H9 (cell line): ENCODE measurements at regions not wholly inside any gene's neighbourhood (a gene's known extent, or its start where the extent isn't known, plus 50 kb on each side); places are given as distances from the start of the nearest gene placed in this dataset.

Experiments used
- DNase-seq: peaks from one replicate; pipeline ENCODE4 v3.0.0-alpha.2; 2017
- H2AFZ ChIP-seq: one replicate; pipeline ENCODE4 v1.6.1; 2013; ENCODE audit warnings: mild to moderate bottlenecking, low read length, control low read depth, moderate library complexity
- H2AK5ac ChIP-seq: 2 replicates; pipeline ENCODE4 v1.6.1; 2013; ENCODE audit warnings: low read length, control low read depth, mixed read lengths; ENCODE audit not compliant: insufficient read length
- H2BK120ac ChIP-seq: one replicate; pipeline ENCODE4 v1.6.1; 2013; ENCODE audit warnings: low read depth, mild to moderate bottlenecking, low read length, control low read depth, inconsistent platforms; ENCODE audit not compliant: poor library complexity, severe bottlenecking
- H2BK12ac ChIP-seq: 2 replicates; pipeline ENCODE4 v1.6.1; 2013; ENCODE audit warnings: low read length, control low read depth, mixed read lengths, low read depth; ENCODE audit not compliant: insufficient read length
- H2BK15ac ChIP-seq: 2 replicates; pipeline ENCODE4 v1.6.1; 2013; ENCODE audit warnings: low read depth, low read length, control low read depth
- H2BK20ac ChIP-seq: one replicate; pipeline ENCODE4 v1.6.1; 2013; ENCODE audit warnings: low read depth, mild to moderate bottlenecking, low read length, control low read depth, inconsistent platforms; ENCODE audit not compliant: poor library complexity, severe bottlenecking
- H2BK5ac ChIP-seq: 2 replicates; pipeline ENCODE4 v1.6.1; 2013; ENCODE audit warnings: low read length, control low read depth, mixed read lengths; ENCODE audit not compliant: insufficient read length
- H3K14ac ChIP-seq: 2 replicates; pipeline ENCODE4 v1.6.1; 2013; ENCODE audit warnings: low read length, control low read depth; ENCODE audit not compliant: insufficient read depth
- H3K18ac ChIP-seq: 2 replicates; pipeline ENCODE4 v1.6.1; 2013; ENCODE audit warnings: low read depth, mild to moderate bottlenecking, mixed read lengths, low read length, control low read depth; ENCODE audit not compliant: insufficient read length
- H3K23ac ChIP-seq: 2 replicates; pipeline ENCODE4 v1.6.1; 2013; ENCODE audit warnings: low read length, control low read depth, mixed read lengths, low read depth; ENCODE audit not compliant: insufficient read length
- H3K23me2 ChIP-seq: 2 replicates; pipeline ENCODE4 v1.6.1; 2013; ENCODE audit warnings: low read depth, mild to moderate bottlenecking, mixed read lengths, low read length, control low read depth; ENCODE audit not compliant: insufficient read length, poor library complexity, severe bottlenecking
- H3K27ac ChIP-seq: 2 replicates; pipeline ENCODE4 v1.5.1; 2013; ENCODE audit warnings: low read length, control low read depth, mixed read lengths, low read depth; ENCODE audit not compliant: insufficient read length
- H3K27me3 ChIP-seq: 2 replicates; pipeline ENCODE4 v1.6.1; 2013; ENCODE audit warnings: low read length, control low read depth, inconsistent platforms; ENCODE audit not compliant: insufficient read depth
- H3K4ac ChIP-seq: 2 replicates; pipeline ENCODE4 v1.6.1; 2013; ENCODE audit warnings: low read depth, mild to moderate bottlenecking, control low read depth, inconsistent platforms, low read length, moderate library complexity
- H3K4me1 ChIP-seq: 2 replicates; pipeline ENCODE4 v1.6.1; 2013; ENCODE audit warnings: low read length, control low read depth, inconsistent platforms; ENCODE audit not compliant: insufficient read depth
- H3K4me2 ChIP-seq: 2 replicates; pipeline ENCODE4 v1.6.1; 2013; ENCODE audit warnings: low read length, control low read depth, mixed read lengths; ENCODE audit not compliant: insufficient read length, insufficient read depth
- H3K56ac ChIP-seq: 2 replicates; pipeline ENCODE4 v1.6.1; 2013; ENCODE audit warnings: low read depth, mild to moderate bottlenecking, mixed read lengths, low read length, control low read depth; ENCODE audit not compliant: insufficient read length
- H3K79me1 ChIP-seq: 2 replicates; pipeline ENCODE4 v1.6.1; 2013; ENCODE audit warnings: low read depth, mild to moderate bottlenecking, moderate library complexity, low read length, control low read depth, inconsistent platforms; ENCODE audit not compliant: insufficient read depth, poor library complexity, severe bottlenecking
- H3K79me2 ChIP-seq: 2 replicates; pipeline ENCODE4 v1.6.1; 2013; ENCODE audit warnings: low read length, control low read depth, inconsistent platforms; ENCODE audit not compliant: insufficient read depth
- H3K9ac ChIP-seq: 2 replicates; pipeline ENCODE4 v1.6.1; 2013; ENCODE audit warnings: low read length, control low read depth, mixed read lengths; ENCODE audit not compliant: insufficient read length; ENCODE audit errors: extremely low read depth
- H3K9me3 ChIP-seq: one replicate; pipeline ENCODE4 v1.6.1; 2013; ENCODE audit warnings: low read depth, low read length, inconsistent platforms; ENCODE audit not compliant: control insufficient read depth
- H3T11ph ChIP-seq: one replicate; pipeline ENCODE4 v1.6.1; 2013; ENCODE audit warnings: mild to moderate bottlenecking, low read length, control low read depth, inconsistent platforms
- H4K20me1 ChIP-seq: one replicate; pipeline ENCODE4 v1.6.1; 2013; ENCODE audit not compliant: control insufficient read depth, insufficient read length, insufficient read depth
- H4K5ac ChIP-seq: 2 replicates; pipeline ENCODE4 v1.6.1; 2013; ENCODE audit warnings: low read depth, mild to moderate bottlenecking, mixed read lengths, low read length, control low read depth; ENCODE audit not compliant: insufficient read length
- H4K8ac ChIP-seq: replicated peaks from 2 replicates; pipeline ENCODE4 v1.6.1; 2013; ENCODE audit warnings: low read length, control low read depth, mixed read lengths, low read depth; ENCODE audit not compliant: insufficient read length
- H4K91ac ChIP-seq: 2 replicates; pipeline ENCODE4 v1.6.1; 2013; ENCODE audit warnings: low read depth, mild to moderate bottlenecking, moderate library complexity, mixed read lengths, low read length, control low read depth; ENCODE audit not compliant: insufficient read length
- H3K27ac Mint-ChIP-seq, 3 experiments: 2 replicates in 2 of 3; 3 replicates in 1 of 3; pipeline ENCODE4 v1.8.0; 2020 to 2021; ENCODE audit warnings: mixed read lengths in 3 of 3, mild to moderate bottlenecking in 1 of 3, moderate library complexity in 1 of 3
- H3K27me3 Mint-ChIP-seq: 2 replicates; pipeline ENCODE4 v1.8.0; 2021; ENCODE audit warnings: low read depth, mild to moderate bottlenecking, moderate library complexity, mixed read lengths
- H3K36me3 Mint-ChIP-seq, 3 experiments: 2 replicates in 2 of 3; 3 replicates in 1 of 3; pipeline ENCODE4 v1.8.0; 2020 to 2021; ENCODE audit warnings: low read depth in 3 of 3, mixed read lengths in 3 of 3; ENCODE audit not compliant: insufficient read depth in 1 of 3
- H3K4me1 Mint-ChIP-seq, 2 experiments: 2 replicates each; pipeline ENCODE4 v1.8.0; 2020; ENCODE audit warnings: mixed read lengths in 2 of 2
- H3K4me3 Mint-ChIP-seq, 2 experiments: 2 replicates in 1 of 2; 3 replicates in 1 of 2; pipeline ENCODE4 v1.8.0; 2020 to 2021; ENCODE audit warnings: mild to moderate bottlenecking in 2 of 2, mixed read lengths in 2 of 2, moderate library complexity in 1 of 2
- H3K9me3 Mint-ChIP-seq, 2 experiments: 2 replicates in 1 of 2; 3 replicates in 1 of 2; pipeline ENCODE4 v1.8.0; 2020; ENCODE audit warnings: mild to moderate bottlenecking in 2 of 2, mixed read lengths in 2 of 2, moderate library complexity in 1 of 2
- CTCF ChIP-seq: fragments of 200-600 bp; sonication (generic); conservative IDR thresholded peaks from 3 replicates; pipeline ENCODE4 v1.8.0; 2021; ENCODE audit warnings: antibody characterized with exemption, mild to moderate bottlenecking
- WGBS: extraction: QIAGEN DNeasy Blood & Tissue Kit; methylation state at CpG from one replicate; pipeline ENCODE4 v1.1.7; 2013; ENCODE audit warnings: missing lambda C conversion rate, low lambda C conversion rate, mixed read lengths; ENCODE audit not compliant: insufficient read length; ENCODE audit errors: extremely low coverage; 5-methylcytosine and 5-hydroxymethylcytosine counted together

GRCh38 chr3:81426826-81427577 is 334.4 kb downstream of the GBE1 start:
- Histone ChIP-seq H2BK12ac (no peak overlapping the region), H3K79me2 (no peaks in the 10 kb centered on the region), H3K9ac (no peak overlapping the region), H3K27ac (peak overlapping the region; percentile 23), H3T11ph (no peak overlapping the region), H3K14ac (no peak overlapping the region), H2BK120ac (no peak overlapping the region), H2BK20ac (no peak overlapping the region), H4K91ac (no peak overlapping the region), H3K27me3 (no peaks in the 10 kb centered on the region), H3K79me1 (no peaks in the 10 kb centered on the region), H4K5ac (no peak overlapping the region), H3K4me2 (no peak overlapping the region), H3K18ac (no peak overlapping the region), H3K9me3 (no peaks in the 10 kb centered on the region), H2BK15ac (no peak overlapping the region), H2BK5ac (no peak overlapping the region), H4K20me1 (no peaks in the 10 kb centered on the region), H3K4me1 (peaks cover 5% of the 10 kb centered on the region), H3K23me2 (no peaks in the 10 kb centered on the region), H4K8ac (no peak overlapping the region), H3K56ac (no peak overlapping the region), H2AFZ (peak overlapping the region; percentile 22), H2AK5ac (no peak overlapping the region), H3K4ac (no peak overlapping the region), H3K23ac (no peak overlapping the region)
- H3K27ac Mint-ChIP-seq = peak overlapping the region in 1 of 3 experiments; percentile 11; a peak in 1 of 7 replicates
- peaks cover 32 to 37% of the 10 kb centered on the region in 2 experiments for H3K4me1 Mint-ChIP-seq
- 0 out of 5 replicates have a peak, but pooled peaks cover 0 to 1% of the 10 kb centered on the region in 2 experiments for H3K9me3 Mint-ChIP-seq
- no peak for DNase-seq
- peaks cover 2% of the 10 kb centered on the region; the same call in 1 of the 2 replicates for H3K27me3 Mint-ChIP-seq
- WGBS = no CpG with 5 or more reads among the region's 6 CpGs
- TF ChIP-seq CTCF = no peak
- H3K4me3 Mint-ChIP-seq = peak overlapping the region in 1 of 2 experiments; percentile 11; a peak in 1 of 5 replicates
- peaks cover 2 to 13% (median 3%) of the 10 kb centered on the region in 3 experiments; a peak in 4 of 7 replicates for H3K36me3 Mint-ChIP-seq
